ENCODE measurements at regions not wholly inside any gene's neighbourhood (a gene's known extent, or its start where the extent isn't known, plus 50 kb on each side); places are given as distances from the start of the nearest gene placed in this dataset.

DNA sequence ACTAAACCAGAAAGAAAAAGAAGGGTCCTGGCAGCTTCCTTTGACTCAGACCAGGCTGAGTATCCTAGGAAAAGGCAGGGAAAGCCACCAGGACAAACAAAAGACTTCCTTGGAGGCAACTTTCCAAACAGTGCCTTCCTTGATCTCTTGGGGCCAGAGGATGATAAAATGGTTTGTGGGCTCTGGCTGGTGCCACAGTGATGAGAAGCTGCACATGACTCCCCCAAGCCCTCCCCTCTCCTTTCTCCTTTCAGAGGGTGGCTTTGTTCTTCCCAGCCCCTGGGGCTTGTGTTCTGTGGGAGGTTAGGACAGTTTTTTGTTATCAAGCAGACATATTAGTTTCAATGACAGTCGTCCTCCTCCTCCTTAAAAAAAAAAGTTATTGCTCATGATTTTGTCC lies 183.2 kb downstream of the SEM1 start:
- TF ChIP-seq, protein P1, sequence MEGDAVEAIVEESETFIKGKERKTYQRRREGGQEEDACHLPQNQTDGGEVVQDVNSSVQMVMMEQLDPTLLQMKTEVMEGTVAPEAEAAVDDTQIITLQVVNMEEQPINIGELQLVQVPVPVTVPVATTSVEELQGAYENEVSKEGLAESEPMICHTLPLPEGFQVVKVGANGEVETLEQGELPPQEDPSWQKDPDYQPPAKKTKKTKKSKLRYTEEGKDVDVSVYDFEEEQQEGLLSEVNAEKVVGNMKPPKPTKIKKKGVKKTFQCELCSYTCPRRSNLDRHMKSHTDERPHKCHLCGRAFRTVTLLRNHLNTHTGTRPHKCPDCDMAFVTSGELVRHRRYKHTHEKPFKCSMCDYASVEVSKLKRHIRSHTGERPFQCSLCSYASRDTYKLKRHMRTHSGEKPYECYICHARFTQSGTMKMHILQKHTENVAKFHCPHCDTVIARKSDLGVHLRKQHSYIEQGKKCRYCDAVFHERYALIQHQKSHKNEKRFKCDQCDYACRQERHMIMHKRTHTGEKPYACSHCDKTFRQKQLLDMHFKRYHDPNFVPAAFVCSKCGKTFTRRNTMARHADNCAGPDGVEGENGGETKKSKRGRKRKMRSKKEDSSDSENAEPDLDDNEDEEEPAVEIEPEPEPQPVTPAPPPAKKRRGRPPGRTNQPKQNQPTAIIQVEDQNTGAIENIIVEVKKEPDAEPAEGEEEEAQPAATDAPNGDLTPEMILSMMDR (conservative IDR thresholded peaks at IDR 0.05 in 1 of 2, IDR thresholded peaks at IDR 0.05 in 1 of 2; ENCODE audit: extremely low read depth in 1 of 2, insufficient read depth in 1 of 2, low read depth in 1 of 2, low read length in 2 of 2), result no peak
- no peak for TF ChIP-seq EZH2 (IDR thresholded peaks at IDR 0.05; ENCODE audit: borderline replicate concordance, low read length)
